Liver (tissue), 8 donors: ENCODE measurements at regions not wholly inside any gene's neighbourhood (a gene's known extent, or its start where the extent isn't known, plus 50 kb on each side); places are given as distances from the start of the nearest gene placed in this dataset.

Experiments
- DNase-seq: peaks from one replicate; pipeline ENCODE4 v3.0.0-alpha.2; 2017; ENCODE audit warnings: low spot score
- H3K27ac ChIP-seq, 2 donors: one replicate each; pipeline ENCODE4 v1.7.0; 2013; ENCODE audit warnings: inconsistent platforms in 2 of 2, low read length in 2 of 2, control low read depth in 1 of 2, low read depth in 1 of 2, mild to moderate bottlenecking in 1 of 2
- H3K27me3 ChIP-seq, 4 donors: one replicate each; pipeline versions ENCODE4 v1.6.1 to v1.7.0; 2013; ENCODE audit warnings: low read length in 3 of 4, inconsistent platforms in 1 of 4, mild to moderate bottlenecking in 1 of 4, moderate library complexity in 1 of 4; ENCODE audit not compliant: control insufficient read depth in 4 of 4, insufficient read depth in 4 of 4
- H3K36me3 ChIP-seq, 4 donors: one replicate each; pipeline versions ENCODE4 v1.6.1 to v1.7.0; 2013; ENCODE audit warnings: low read length in 3 of 4, mild to moderate bottlenecking in 3 of 4, low read depth in 1 of 4, moderate library complexity in 1 of 4; ENCODE audit not compliant: control insufficient read depth in 4 of 4, insufficient read depth in 3 of 4
- H3K4me1 ChIP-seq, 4 donors: one replicate each; pipeline versions ENCODE4 v1.6.1 to v1.7.0; 2013; ENCODE audit warnings: low read length in 3 of 4, mild to moderate bottlenecking in 3 of 4, moderate library complexity in 1 of 4; ENCODE audit not compliant: control insufficient read depth in 4 of 4, insufficient read depth in 4 of 4
- H3K4me3 ChIP-seq, 3 donors: one replicate each; pipeline versions ENCODE4 v1.6.1 to v1.7.0; 2013; ENCODE audit warnings: low read length in 3 of 3, control low read depth in 1 of 3, low read depth in 1 of 3, mild to moderate bottlenecking in 1 of 3
- H3K9ac ChIP-seq, 2 donors: one replicate each; pipeline ENCODE4 v1.7.0; 2013; ENCODE audit warnings: low read length in 2 of 2, mild to moderate bottlenecking in 2 of 2, moderate library complexity in 2 of 2, control low read depth in 1 of 2, low read depth in 1 of 2
- H3K9me3 ChIP-seq, 4 donors: one replicate each; pipeline versions ENCODE4 v1.6.1 to v1.7.0; 2013; ENCODE audit warnings: low read length in 3 of 4; ENCODE audit not compliant: control insufficient read depth in 4 of 4
- CTCF ChIP-seq: fragments of 150-350 bp; IDR thresholded peaks from 2 replicates; pipeline ENCODE4 v1.5.1; 2017; ENCODE audit warnings: improper control_type of control experiment, low read depth, low read length; ENCODE audit not compliant: missing input control
- EGR1 ChIP-seq, 2 donors: IDR thresholded peaks; 2 replicates each; pipeline ENCODE4 v1.6.1; 2016 to 2018; ENCODE audit warnings: antibody characterized with exemption in 2 of 2, low read depth in 2 of 2
- FOXA1 ChIP-seq: IDR thresholded peaks from 2 replicates; pipeline ENCODE4 v1.6.1; 2016; ENCODE audit warnings: antibody characterized with exemption
- GABPA ChIP-seq, 2 donors: IDR thresholded peaks in 1 of 2; conservative IDR thresholded peaks in 1 of 2; 2 replicates each; pipeline ENCODE4 v1.6.1; 2016; ENCODE audit warnings: antibody characterized with exemption in 2 of 2, mild to moderate bottlenecking in 1 of 2, moderate library complexity in 1 of 2
- HNF4A ChIP-seq, 2 donors: conservative IDR thresholded peaks; 2 replicates each; pipeline ENCODE4 v1.6.1; 2016; ENCODE audit warnings: antibody characterized with exemption in 2 of 2, mild to moderate bottlenecking in 2 of 2
- HNF4G ChIP-seq: IDR thresholded peaks from 2 replicates; pipeline ENCODE4 v1.6.1; 2016; ENCODE audit warnings: antibody characterized with exemption
- JUND ChIP-seq, 2 donors: IDR thresholded peaks; 2 replicates each; pipeline ENCODE4 v1.6.1; 2016; ENCODE audit warnings: antibody characterized with exemption in 2 of 2
- MAX ChIP-seq: IDR thresholded peaks from 2 replicates; pipeline ENCODE4 v1.6.1; 2016; ENCODE audit warnings: antibody characterized with exemption
- NR2F2 ChIP-seq: IDR thresholded peaks from 2 replicates; pipeline ENCODE4 v1.6.1; 2016; ENCODE audit warnings: antibody characterized with exemption
- RAD21 ChIP-seq, 2 donors: IDR thresholded peaks; 2 replicates each; pipeline ENCODE4 v1.6.1; 2016; ENCODE audit warnings: antibody characterized with exemption in 2 of 2, mild to moderate bottlenecking in 2 of 2
- RXRA ChIP-seq, 2 donors: IDR thresholded peaks; 2 replicates each; pipeline ENCODE4 v1.6.1; 2017 to 2018; ENCODE audit warnings: antibody characterized with exemption in 2 of 2, mild to moderate bottlenecking in 1 of 2
- SP1 ChIP-seq: IDR thresholded peaks from 2 replicates; pipeline ENCODE4 v1.6.1; 2018; ENCODE audit warnings: antibody characterized with exemption, mild to moderate bottlenecking
- TAF1 ChIP-seq: conservative IDR thresholded peaks from 2 replicates; pipeline ENCODE4 v1.6.1; 2016; ENCODE audit warnings: antibody characterized with exemption, mild to moderate bottlenecking
- YY1 ChIP-seq: IDR thresholded peaks from 2 replicates; pipeline ENCODE4 v1.6.1; 2016; ENCODE audit warnings: antibody characterized with exemption, mild to moderate bottlenecking
- ZBTB33 ChIP-seq: IDR thresholded peaks from 2 replicates; pipeline ENCODE4 v1.6.1; 2016; ENCODE audit warnings: antibody characterized with exemption
- WGBS: extraction: QIAGEN DNeasy Blood & Tissue Kit; methylation state at CpG from one replicate; pipeline ENCODE4 v1.1.7; 2013; 5-methylcytosine and 5-hydroxymethylcytosine counted together
- donor health status: healthy.
- donor health status: healthy.
- donor health status: healthy.
- donor health status: healthy.
- donor health status: healthy.

GRCh38 chr7:149355390-149356048 lies 93.5 kb downstream of the ZNF783 start:
- Histone ChIP-seq H3K4me1 (no peaks in the 10 kb centered on the region), H3K27me3 (no peaks in the 10 kb centered on the region), H3K4me3 (no peak overlapping the region), H3K9me3 (peaks cover 0 to 5% (median 0%) of the 10 kb centered on the region in 4 donors), H3K36me3 (no peaks in the 10 kb centered on the region), H3K27ac (no peak overlapping the region), H3K9ac (no peak overlapping the region)
- TF ChIP-seq TAF1 (no peak), RAD21 (IDR thresholded peaks at IDR 0.05) (peak in 1 of 2 donors; percentile 47)
- no peak for DNase-seq
- 80% methylated on average over 5 of the region's 5 CpGs for WGBS

GRCh38 chr7:149362696-149363095 lies 98.2 kb downstream of the ZNF777 start:
- Histone ChIP-seq H3K4me1 (no peaks in the 10 kb centered on the region), H3K9ac (no peak overlapping the region), H3K36me3 (no peaks in the 10 kb centered on the region), H3K27me3 (no peaks in the 10 kb centered on the region), H3K9me3 (peaks cover 0 to 12% (median 0%) of the 10 kb centered on the region in 4 donors), H3K4me3 (no peak overlapping the region), H3K27ac (no peak overlapping the region)
- no peak for DNase-seq
- WGBS = 52% methylated on average over 1 of the region's 1 CpG
- TF ChIP-seq RXRA (IDR thresholded peaks at IDR 0.05) = no peak
- TF ChIP-seq CTCF = no peak
- TF ChIP-seq HNF4G = no peak
- no peak for TF ChIP-seq TAF1
- no peak for TF ChIP-seq MAX
- no peak for TF ChIP-seq RAD21 (IDR thresholded peaks at IDR 0.05)
- TF ChIP-seq NR2F2 = no peak
- TF ChIP-seq GABPA (IDR thresholded peaks at IDR 0.05 in 1 of 2, conservative IDR thresholded peaks at IDR 0.05 in 1 of 2) = no peak
- TF ChIP-seq SP1 = no peak
- no peak for TF ChIP-seq FOXA1
- no peak for TF ChIP-seq HNF4A (conservative IDR thresholded peaks at IDR 0.05)
- TF ChIP-seq EGR1 (IDR thresholded peaks at IDR 0.05; ENCODE audit: low read depth in 2 of 2) = no peak
- TF ChIP-seq JUND (IDR thresholded peaks at IDR 0.05) = no peak

GRCh38 chr7:149367418-149368180 lies 93.3 kb downstream of the ZNF777 start:
- no peaks in the 10 kb centered on the region for H3K4me1 ChIP-seq
- H3K27me3 ChIP-seq = no peaks in the 10 kb centered on the region
- 93% methylated on average over 2 of the region's 2 CpGs for WGBS
- no peak overlapping the region for H3K9ac ChIP-seq
- no peak for DNase-seq
- no peak overlapping the region for H3K4me3 ChIP-seq
- TF ChIP-seq YY1 (no peak), FOXA1 (no peak), ZBTB33 (no peak), SP1 (no peak)
- H3K27ac ChIP-seq = no peak overlapping the region
- H3K36me3 ChIP-seq = no peaks in the 10 kb centered on the region
- peaks cover 0 to 5% (median 1%) of the 10 kb centered on the region in 4 donors for H3K9me3 ChIP-seq
